ENCODE measurements at regions not wholly inside any gene's neighbourhood (a gene's known extent, or its start where the extent isn't known, plus 50 kb on each side); places are given as distances from the start of the nearest gene placed in this dataset.

DNA sequence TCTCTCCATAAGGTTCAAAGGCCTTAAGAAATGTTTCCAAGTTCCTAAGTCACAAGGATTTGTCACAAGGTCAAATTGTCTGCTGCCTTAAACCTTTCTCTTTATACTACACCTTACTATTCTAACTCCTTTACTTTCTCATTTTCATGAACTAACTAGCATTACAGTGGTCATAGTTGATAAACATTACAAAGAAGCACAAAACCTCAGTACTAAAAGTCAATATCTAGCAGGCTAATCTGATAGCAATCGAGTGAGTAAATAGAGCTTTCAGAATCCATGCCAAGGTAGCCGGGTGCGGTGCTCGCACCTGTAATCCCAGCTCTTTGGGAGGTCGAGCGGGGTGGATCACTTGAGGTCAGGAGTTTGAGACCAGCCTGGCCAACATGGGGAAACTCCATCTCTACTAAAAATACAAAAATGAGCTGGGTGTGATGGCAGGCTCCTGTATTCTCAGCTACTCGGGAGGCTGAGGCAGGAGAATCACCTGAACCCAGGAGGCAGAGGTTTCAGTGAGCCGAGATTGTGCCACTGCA is 510.0 kb downstream of the GBA3 start:
- TF ChIP-seq, protein P1, sequence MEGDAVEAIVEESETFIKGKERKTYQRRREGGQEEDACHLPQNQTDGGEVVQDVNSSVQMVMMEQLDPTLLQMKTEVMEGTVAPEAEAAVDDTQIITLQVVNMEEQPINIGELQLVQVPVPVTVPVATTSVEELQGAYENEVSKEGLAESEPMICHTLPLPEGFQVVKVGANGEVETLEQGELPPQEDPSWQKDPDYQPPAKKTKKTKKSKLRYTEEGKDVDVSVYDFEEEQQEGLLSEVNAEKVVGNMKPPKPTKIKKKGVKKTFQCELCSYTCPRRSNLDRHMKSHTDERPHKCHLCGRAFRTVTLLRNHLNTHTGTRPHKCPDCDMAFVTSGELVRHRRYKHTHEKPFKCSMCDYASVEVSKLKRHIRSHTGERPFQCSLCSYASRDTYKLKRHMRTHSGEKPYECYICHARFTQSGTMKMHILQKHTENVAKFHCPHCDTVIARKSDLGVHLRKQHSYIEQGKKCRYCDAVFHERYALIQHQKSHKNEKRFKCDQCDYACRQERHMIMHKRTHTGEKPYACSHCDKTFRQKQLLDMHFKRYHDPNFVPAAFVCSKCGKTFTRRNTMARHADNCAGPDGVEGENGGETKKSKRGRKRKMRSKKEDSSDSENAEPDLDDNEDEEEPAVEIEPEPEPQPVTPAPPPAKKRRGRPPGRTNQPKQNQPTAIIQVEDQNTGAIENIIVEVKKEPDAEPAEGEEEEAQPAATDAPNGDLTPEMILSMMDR (conservative IDR thresholded peaks at IDR 0.05; ENCODE audit: low read length) = no peak
- TF ChIP-seq EZH2phosphoT487 (IDR thresholded peaks at IDR 0.05; ENCODE audit: borderline replicate concordance) = no peak
